Islet of Langerhans (tissue), 1 donor: ENCODE measurements at regions not wholly inside any gene's neighbourhood (a gene's known extent, or its start where the extent isn't known, plus 50 kb on each side); places are given as distances from the start of the nearest gene placed in this dataset.

ENCODE experiments used
- FAIRE-seq: peaks from one replicate; lab custom pipeline; 2011; peaks lifted over from hg19 to GRCh38; lab: Jason Lieb, UNC

DNA sequence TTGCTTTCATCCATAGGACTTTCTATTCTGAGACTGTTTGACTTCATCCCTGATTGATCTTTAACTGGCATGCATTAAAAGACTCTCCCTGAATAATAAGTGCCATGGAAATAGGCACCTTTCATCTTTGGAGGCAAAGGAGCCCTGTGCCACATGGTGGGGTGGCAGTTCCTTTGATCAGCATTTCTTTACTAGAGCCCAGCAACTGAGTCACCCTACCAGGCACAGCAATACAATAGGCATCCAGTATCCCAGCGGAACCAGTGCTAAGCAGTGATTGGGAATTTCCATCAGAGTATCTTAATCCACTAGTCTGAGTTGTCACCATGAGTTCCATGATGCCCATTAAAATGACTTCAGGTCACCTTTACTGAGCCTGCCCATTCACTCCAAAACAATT, 476.1 kb upstream of the MPDZ start:
- FAIRE-seq, result no peak

DNA sequence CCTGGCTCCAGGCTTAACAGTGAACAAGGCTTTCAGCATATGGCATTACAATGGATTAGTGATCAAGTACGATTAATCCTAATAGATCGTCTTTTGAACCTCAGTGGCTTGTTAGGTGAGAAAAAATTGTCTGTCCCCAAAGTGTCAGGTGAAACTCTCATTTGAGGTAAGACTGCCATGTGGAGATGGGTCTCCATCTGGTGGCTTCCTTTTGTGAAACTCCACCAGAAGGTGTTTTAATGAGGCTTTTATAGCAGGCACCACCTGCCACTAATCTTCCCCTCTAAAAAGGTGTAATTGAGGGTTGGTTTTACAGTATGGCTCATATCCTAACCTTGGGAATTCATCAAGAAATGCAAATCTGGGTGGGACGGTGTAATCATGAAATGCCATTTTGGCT, 471.1 kb upstream of the MPDZ start:
- no peak for FAIRE-seq

DNA sequence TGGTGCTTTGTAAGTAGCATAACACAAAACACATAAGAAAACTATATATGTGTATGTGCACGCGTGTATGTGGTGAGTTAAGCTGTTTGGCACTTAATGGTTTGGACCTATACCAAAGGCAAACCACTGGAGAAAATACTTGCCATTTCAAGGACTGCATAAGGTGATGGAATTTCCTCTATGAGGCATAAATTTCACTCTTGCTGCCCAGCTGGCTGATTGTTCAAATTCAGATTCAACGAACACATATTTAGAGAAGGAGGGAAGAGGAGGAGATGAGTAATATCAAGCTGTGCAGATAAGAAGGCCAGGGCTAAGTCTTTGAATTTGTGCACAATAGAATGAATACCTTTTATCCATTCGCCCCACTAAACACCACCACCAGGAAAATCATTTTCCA, 470.6 kb upstream of the MPDZ start:
- no peak for FAIRE-seq

DNA sequence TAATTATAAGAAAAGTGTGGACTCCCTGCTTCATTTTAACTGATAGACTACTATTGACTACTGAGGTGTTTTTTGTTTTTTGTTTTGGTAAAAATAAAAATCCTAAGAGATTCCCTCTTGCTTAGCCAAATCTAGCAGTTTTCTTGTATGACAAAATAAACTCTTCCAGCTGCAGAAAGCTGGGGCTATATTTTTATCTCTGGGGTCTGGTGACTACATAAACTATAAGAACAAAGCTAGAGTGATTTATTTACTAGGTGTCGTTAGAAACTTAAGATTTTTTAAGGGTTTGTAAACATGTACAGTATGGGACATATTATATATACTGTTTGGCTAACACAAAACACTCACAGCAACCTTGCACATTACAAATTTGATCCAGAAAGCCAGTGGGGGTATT, 467.4 kb upstream of the MPDZ start:
- no peak for FAIRE-seq

DNA sequence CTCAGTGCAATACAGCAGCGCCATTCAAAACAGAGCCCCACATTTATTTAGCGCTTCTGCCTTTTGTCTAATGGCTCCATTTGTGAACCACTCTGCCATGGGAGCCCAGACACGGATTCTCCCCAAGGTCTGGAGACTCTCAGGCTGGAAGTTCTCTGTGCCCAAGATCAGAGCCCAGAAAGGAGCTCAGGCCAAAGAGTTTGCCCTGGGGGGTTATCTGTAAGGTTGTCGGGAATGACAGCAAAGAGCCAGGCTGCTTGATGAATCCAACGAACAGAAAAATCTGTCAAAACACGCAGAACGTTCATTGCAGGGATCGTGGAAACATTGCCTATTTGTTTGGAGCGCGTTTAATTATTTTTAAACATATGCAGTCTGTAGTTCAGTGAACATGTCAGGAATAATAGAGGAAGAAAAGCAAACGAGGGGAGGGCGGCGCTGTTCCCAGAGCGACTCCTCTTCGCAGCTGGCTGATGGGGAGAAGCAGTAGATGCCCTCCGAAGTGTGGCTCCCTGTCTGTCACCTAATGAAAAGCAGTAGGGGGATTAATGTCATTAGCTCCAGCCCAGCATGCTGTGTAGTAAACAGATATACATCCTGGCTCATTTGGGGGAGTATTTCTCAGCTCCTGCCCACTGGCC, 464.9 kb upstream of the MPDZ start:
- FAIRE-seq, result no peak

DNA sequence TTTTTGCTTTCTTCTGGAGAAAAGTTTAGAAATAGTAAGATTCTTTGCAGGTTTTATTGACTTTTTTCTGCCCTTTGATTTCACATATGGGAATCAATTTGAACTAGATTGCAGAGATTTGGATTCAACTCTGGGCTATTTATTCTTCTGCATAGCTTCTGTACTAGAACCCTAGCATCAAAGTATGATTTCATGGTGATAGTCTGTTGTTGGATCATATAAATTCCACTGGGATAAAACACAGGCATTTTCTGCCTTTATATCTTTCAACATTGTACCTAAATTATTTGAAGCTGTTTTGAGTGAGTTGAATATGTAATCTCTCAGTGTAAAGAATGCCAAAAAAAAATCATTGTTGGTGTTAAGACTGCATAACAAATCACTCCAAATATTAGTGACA, 458.4 kb upstream of the MPDZ start:
- no peak for FAIRE-seq

DNA sequence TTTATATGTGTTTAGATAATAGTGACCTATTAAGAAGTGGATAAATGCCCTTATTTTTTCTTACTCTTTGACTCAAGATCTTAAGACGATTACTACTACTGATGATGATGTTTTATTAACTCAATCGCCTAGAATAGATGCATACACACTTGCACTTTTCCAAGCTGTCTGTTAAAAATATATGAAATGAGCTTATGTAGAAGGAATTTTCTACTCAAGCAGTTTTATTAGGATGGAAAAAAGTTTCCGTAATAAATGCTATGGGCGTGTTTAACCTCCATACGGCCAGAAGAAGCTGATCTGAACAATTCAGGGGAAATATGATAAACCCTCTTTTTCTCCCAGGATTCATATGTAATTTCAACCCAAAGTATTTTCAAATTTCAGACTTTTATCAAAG, 455.7 kb upstream of the MPDZ start:
- FAIRE-seq, result no peak

DNA sequence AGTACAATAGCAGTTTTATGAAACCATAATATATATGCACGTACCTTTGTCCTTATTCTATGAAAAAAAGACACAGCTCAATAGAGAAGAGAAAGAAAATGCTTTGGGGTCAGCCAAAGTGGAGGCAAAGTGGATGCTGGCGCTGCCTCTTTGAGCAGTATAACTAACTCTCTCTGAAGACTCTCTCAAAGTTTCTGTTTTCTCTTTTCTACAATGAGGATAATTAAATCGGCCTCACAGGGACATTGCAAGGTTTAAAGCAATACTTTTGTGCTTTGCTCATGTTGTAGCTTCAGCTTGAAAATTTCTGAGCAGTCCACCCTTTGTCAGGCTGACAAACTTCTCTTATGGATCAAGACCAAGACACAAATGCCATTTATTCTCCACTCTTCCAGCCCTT, 455.1 kb upstream of the MPDZ start:
- no peak for FAIRE-seq

DNA sequence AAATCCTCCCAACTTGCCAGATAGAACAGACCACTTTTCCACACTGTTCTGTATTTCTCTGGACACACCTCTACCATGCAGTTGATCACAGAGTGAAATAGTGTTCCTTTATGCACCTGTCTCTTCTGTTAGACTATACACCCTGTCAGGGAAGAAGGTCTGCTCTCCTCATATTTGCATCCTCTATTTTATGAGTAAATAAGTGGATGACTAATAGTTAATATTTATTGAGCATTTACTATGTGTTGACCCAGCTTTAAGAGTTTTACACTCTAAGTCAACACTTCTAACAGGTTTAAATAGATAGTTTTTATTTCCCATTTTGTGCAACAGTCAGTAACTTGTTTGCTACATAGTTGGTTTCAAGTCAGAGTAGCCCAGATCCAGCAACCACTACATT, 452.8 kb upstream of the MPDZ start:
- no peak for FAIRE-seq

DNA sequence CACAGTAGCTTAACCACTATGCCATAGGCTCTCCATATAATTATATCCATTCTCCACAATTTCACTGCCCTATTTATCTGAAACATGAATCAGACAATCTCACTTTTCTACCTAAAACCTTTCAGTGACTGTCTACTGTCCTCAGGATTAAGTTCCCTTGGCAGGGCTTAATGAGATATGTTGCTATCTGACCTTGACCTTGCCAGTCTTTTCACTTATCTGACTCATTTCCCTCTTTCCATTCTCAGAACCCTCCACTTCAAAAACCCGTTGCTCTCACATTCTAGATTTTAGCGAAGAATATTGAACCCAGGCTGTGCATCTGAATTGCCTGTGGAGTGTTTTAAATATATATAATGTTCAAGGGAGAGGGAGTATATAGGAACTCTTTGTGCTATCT, 452.1 kb upstream of the MPDZ start:
- FAIRE-seq, result no peak

DNA sequence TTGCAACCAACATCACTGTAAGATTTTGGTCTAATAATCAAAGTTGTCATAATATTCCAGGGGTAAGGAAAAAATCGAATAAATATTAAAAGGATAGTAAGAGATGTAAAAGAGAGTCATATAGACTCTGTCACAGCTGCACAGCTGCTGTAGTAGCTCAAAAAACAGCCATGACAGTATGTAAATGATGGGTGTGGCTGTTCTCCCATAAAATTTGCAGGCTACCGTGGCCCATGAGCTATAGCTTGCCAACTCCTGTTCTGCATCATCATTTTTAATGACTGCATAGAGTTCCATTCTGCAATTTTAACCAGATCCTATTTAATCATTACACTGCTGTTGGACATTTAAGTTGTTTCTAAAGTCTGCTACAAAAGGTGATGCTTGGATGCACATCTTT, 450.5 kb upstream of the MPDZ start:
- FAIRE-seq, result no peak

DNA sequence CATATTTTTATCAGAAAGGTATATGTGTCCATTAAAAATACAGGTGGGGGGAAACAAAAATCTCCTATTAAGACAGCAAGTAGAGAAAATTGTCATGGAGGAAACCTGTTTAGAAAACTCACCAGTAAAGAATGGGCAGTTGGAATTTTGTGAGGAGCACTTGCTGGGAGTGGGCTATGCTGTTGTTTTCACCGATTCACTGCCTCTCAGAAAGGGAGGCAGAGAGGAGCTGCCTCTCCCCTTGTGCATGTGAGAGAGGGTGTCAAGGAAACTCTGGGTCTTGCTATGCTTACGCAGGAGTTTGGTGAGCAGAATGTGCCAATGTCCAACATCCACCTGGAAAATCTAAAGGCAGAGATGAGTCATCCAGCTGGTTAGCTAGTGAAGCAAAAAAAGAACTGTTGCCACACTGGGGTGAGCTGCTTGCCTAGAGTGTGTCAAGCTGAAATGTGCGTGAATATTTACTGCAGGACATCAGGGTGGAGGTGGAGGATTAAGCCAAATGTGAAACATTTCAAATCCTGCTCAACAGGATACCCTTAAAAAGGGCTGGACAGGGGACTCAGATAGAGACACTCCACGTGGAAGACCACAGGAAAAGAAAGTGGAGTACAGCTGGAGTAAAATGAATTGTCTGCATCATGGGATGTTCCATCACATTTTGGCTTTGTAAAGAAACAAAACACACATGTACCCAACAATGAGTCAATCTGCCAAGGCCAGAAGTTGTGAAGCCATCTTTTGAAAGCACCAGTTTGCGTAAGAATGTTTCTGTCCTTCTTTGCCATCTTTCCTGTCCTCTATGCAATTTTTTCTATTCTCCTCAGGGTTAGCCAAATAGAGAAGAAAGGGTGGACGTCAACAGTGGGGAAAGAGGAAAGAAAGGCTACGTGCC, 449.7 kb upstream of the MPDZ start:
- no peak for FAIRE-seq

DNA sequence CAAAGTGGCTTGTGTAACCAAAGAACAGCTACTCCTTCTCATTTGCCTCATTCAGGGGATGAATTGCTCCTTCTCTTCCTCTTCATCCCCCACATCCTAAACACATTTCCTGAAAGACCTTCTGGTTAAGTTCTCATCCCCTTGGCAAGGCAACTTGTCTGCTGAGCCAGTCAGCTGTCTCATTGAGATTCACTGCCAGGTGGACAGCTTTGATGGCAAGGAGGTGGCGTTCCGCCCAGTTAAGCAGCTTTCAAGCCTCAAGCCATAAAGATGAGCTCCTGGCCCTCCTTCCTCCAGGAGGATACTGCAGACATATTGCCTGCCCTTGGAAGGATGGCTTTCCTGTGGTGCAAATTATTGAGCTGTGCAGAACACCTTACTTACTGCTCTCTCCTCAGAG, 448.6 kb upstream of the MPDZ start:
- no peak for FAIRE-seq

DNA sequence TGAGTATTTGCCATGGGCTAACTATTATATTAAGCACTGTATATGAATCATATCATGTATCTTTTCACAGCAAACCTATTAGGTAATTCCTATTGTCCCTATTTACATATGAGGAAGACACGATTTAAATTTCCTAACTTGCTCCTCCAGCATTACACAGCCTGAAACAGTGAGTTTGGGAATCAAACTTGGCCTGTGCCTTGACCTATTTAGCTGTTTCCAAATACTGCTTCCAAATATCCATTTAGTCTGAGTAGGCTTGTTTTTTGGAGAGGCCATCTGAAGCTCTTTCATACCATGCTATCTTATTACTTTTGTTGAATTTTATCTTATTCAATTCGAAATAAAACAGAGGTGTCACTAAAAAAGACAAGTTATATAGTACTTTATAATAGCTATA, 447.3 kb upstream of the MPDZ start:
- FAIRE-seq, result no peak

DNA sequence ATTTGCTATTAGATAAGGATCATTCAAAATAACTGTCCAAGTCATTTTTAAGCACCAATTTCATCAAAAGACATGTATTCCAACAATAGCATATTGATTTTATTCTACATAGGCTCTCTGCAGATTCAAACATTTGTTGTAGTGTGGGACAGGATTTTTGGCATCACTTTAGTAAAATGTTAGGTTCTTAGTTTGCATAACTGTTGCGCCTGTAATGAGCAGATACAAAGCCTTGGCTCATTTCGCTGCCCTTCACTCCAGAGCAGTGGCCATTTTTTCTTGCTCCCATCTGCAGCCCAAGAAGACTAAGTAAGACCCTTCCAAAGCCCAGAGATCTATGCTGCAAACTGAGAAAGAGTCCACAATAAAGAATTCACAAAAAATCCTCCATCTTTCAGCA, 446.0 kb upstream of the MPDZ start:
- no peak for FAIRE-seq

DNA sequence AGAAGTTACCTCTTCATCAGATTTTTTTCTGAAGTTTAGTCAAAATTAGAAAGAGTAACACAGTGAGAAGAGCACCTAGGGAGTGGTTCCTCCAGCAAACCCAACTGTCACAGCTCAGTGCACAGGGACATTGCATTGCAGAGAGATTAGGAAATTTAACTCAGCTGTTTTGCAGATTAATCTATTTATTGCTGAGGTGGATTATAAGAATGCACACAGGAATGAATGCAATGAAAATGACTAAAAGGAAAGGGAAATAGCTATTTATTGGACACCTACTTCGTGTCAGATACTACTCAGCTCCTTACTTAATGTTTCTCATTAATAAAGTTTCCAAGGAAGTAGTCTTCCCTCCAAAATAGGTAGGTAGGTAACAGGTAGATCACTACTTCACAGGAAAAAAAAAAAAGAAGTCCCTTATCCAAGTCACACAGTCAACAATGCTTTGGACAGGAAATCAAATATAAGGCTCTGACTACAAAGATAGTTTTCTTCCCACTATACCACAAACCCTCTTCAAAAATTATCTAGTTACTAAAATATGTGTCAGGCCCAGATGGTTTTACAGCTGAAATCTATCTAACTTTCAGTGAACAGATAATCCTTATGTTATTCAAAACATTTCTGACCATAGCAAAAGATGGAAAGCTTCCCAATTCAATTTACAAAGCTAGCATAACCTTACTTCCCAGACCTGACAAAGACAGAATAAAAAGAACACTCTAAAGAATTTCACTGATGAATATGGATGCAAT, 442.2 kb upstream of the MPDZ start:
- no peak for FAIRE-seq

DNA sequence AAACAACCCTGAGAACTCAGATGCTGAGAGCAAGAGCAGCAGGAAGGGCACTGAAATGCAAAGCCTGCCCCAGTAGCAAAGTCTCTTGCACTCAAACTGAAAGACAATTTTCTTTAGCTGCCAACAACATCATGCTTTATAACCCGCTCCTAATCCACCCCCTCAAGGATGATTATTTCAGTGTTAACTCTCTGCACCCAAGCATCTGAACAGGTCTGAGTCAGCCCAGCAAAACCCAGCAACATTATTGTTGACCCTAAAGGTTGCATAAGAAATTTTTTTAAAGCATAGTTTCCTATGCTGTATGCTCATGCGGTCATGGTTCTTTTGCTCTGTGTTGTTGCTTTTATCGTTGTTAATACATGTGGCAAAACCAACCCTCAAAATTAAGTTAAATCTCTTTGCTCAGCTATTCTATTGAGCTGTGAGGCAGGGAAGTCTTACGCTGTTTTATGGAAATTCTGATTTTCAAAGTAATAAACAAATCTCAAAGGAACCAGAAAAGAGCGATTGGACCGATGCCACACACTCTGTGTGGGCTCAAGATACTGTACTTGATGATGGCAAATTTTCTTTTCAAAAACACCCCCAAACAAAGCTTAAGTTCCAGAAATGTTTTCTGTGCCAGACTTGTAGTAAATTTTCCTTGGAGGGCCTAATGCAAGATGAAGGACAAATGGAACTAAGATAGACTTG, 440.6 kb upstream of the MPDZ start:
- no peak for FAIRE-seq

DNA sequence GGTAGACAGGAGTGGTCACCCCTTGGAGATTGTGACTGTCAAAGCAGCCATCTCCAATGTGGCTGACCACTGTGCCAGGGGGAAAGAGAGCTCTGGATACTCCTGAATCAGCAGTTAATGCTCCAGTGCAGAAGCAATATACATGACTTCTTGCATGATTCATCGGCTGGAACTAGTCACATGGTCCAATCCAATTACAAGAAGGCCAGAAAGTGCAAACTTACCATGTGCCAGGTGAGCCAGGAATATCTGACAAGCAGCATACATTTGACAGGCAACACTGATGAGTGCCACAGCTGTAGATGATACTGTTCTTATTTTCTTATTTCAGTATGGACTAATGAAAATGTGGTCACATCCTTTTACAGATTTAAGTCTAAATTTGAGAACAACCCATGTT, 440.0 kb upstream of the MPDZ start:
- no peak for FAIRE-seq

DNA sequence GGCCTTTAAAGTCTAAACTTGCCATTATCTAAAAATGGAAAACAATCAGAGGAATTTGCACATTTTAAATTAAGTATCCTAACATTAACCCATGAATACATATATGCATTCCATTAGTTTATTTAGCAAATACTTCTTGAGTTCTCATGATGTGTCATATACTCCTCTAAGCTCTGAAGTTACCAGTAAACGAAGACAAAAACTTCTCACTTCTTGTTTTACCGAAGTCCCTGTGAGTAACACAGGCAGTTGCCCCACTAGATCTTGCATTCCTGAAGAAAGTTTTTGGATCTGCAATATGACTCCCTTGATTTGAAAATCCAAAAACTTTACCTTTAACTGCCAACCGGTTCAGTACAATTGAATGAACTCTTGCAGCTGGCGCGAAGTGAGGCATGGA, 439.0 kb upstream of the MPDZ start:
- no peak for FAIRE-seq

DNA sequence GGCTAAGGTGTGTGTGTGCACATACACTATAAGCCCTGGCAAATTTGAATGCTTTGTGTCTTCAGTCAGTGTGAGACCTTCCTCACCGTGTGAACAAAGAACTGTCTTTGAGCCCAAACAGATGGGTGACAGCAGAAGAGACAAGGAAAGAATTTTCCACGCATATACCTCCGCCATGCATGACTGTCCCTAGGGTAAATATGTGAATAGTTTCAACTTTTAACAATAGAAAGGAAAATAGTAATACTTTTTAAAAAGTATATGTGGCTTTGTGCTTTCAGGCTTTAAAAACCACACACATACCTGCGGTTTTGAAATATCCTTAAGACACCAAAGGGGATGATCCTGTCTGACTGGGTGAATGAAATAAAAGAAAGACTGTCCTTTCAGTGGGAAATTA, 438.6 kb upstream of the MPDZ start:
- FAIRE-seq, result no peak

DNA sequence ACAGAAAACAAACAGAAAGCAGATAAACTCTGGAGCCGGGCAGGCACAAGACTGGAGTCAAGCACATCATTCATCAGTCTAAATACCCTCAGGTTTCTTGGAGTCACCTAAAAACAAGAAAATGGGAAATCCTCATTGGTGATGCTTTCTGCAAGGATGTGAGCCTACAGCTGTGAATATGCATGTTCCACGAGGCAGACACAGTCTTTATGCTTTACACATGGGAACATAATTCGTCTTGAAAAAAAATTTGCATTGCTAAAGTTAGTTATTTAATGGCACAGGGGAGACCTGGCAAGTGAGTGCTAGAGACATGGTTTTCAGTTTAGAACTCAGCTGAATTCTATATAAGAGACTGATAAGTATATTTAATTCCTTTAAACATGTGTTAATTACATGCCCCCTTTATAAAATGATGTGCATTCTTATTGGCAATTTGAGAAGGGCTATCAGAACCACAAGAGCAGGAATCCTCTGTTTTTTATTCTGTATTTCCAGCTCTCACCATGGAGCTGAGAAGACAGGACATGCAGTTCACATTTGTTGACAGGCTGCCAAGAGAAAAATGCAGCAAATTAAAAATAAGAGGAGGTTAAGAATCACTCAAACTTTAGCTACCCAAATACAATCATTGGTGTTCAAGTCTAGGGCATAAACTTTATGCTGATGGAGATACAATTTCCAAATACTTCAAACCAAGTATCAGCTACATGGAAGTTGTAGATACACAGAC, 438.0 kb upstream of the MPDZ start:
- FAIRE-seq, result no peak
